H1 (cell line): ENCODE measurements at regions not wholly inside any gene's neighbourhood (a gene's known extent, or its start where the extent isn't known, plus 50 kb on each side); places are given as distances from the start of the nearest gene placed in this dataset.

Experiments used
- CHD2 ChIP-seq: IDR thresholded peaks from 2 replicates; pipeline ENCODE4 v1.6.1; 2012; ENCODE audit warnings: low read length, improper control_type of control experiment
- CHD7 ChIP-seq: fragments of 300-600 bp; sonication (generic); IDR thresholded peaks from 2 replicates; pipeline ENCODE4 v1.7.1; 2012; ENCODE audit warnings: low read length, moderate library complexity, mild to moderate bottlenecking, inconsistent platforms; ENCODE audit not compliant: insufficient replicate concordance
- GTF2F1 ChIP-seq: IDR thresholded peaks from 2 replicates; pipeline ENCODE4 v1.6.1; 2012; ENCODE audit warnings: low read depth, low read length, improper control_type of control experiment, borderline replicate concordance
- HDAC2 ChIP-seq, 2 experiments: fragments of 300-600 bp in 1 of 2; sonication (generic) in 1 of 2; IDR thresholded peaks; 2 replicates each; pipeline ENCODE4 v1.6.1; 2011 to 2012; ENCODE audit warnings: low read depth in 2 of 2, low read length in 2 of 2, mild to moderate bottlenecking in 2 of 2, moderate library complexity in 2 of 2, borderline replicate concordance in 1 of 2, inconsistent platforms in 1 of 2
- KDM1A ChIP-seq: fragments of 200-600, 300-600 bp; sonication (generic); IDR thresholded peaks from 2 replicates; pipeline ENCODE4 v1.7.1; 2016; ENCODE audit warnings: mild to moderate bottlenecking, low read length, borderline replicate concordance
- KDM4A ChIP-seq: IDR thresholded peaks from one replicate; pipeline ENCODE4 v1.7.1; 2012; ENCODE audit warnings: low read depth, mild to moderate bottlenecking, moderate library complexity, low read length, inconsistent platforms; ENCODE audit not compliant: severe bottlenecking
- PHF8 ChIP-seq: fragments of 200-600 bp; sonication (generic); conservative IDR thresholded peaks from 2 replicates; pipeline ENCODE4 v1.7.1; 2012; ENCODE audit warnings: low read depth, mild to moderate bottlenecking, inconsistent platforms, low read length, moderate library complexity
- SAP30 ChIP-seq: fragments of 300-600 bp; sonication (generic); IDR thresholded peaks from 2 replicates; pipeline ENCODE4 v1.7.1; 2012; ENCODE audit warnings: low read length, moderate library complexity, mild to moderate bottlenecking, inconsistent platforms; ENCODE audit not compliant: insufficient read depth, insufficient replicate concordance
- ZNF274 ChIP-seq: IDR thresholded peaks from 2 replicates; pipeline ENCODE4 v1.7.0; 2012; ENCODE audit warnings: low read length, borderline replicate concordance; ENCODE audit errors: extremely low read depth
- TF ChIP-seq, protein P1 (sequence below): IDR thresholded peaks from 2 replicates; pipeline ENCODE4 v1.6.1; 2012; ENCODE audit warnings: low read length, inconsistent platforms

DNA sequence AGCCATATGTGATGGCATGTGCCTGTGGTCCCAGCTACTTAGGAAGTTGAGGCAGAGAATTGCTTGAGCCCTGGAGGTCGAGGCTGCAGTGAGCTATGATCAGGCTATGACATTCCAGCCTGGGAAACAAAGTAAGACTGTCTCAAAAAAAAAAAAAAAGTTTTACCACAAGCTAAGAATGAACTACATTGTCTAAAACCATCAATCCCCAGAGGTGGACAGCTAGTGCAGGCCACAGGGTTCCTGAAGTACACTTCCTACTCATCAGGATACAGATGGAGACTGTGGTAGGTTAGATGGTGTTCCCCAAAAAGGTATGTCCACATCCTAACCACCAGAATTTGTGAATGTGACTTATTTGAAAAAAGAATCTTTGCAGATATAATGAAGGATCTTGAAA is 63.5 kb upstream of the DOCK9 start (continued):
- no peak for TF ChIP-seq CHD7
- no peak for TF ChIP-seq ZNF274
- TF ChIP-seq, protein P1, sequence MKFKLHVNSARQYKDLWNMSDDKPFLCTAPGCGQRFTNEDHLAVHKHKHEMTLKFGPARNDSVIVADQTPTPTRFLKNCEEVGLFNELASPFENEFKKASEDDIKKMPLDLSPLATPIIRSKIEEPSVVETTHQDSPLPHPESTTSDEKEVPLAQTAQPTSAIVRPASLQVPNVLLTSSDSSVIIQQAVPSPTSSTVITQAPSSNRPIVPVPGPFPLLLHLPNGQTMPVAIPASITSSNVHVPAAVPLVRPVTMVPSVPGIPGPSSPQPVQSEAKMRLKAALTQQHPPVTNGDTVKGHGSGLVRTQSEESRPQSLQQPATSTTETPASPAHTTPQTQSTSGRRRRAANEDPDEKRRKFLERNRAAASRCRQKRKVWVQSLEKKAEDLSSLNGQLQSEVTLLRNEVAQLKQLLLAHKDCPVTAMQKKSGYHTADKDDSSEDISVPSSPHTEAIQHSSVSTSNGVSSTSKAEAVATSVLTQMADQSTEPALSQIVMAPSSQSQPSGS, result no peak
- TF ChIP-seq KDM1A, result no peak
- TF ChIP-seq SAP30, result no peak
- no peak for TF ChIP-seq HDAC2 (IDR thresholded peaks at IDR 0.05; ENCODE audit: borderline replicate concordance in 1 of 2, low read depth in 2 of 2, low read length in 2 of 2)
- TF ChIP-seq CHD2, result no peak
- no peak for TF ChIP-seq GTF2F1
- TF ChIP-seq KDM4A, result no peak
- TF ChIP-seq PHF8, result no peak
